ENCODE measurements at regions not wholly inside any gene's neighbourhood (a gene's known extent, or its start where the extent isn't known, plus 50 kb on each side); places are given as distances from the start of the nearest gene placed in this dataset.

DNA sequence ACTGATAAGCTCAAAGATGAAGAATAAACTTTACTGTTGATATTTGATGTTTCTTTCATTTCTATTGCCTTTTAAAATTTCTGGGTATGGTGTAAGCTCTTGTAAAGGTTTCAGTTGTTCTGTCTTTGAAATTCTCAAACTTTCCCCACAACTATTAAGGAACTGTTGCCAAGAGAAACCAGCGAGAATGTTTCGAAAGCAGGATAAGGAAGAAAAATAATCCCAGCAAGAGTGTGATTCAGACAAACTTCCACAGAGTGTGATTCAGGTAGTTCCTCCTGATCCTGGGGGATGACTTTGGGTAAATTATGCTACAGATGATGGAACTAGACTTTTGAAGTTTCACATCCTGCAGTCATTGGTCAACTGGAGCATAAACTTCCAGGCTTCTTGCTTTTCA is 632.0 kb downstream of the NSUN3 start:
- WGBS, 2 experiments = 91 to 100% methylated on average over 2 of the region's 2 CpGs
- Histone ChIP-seq H3K9me3 (ENCODE audit: control insufficient read depth, low read length) (no peaks in the 10 kb centered on the region), H3K4me1 (ENCODE audit: control insufficient read depth, insufficient read depth, low read length) (no peaks in the 10 kb centered on the region), H3K27me3 (ENCODE audit: control insufficient read depth, insufficient read depth, low read length, poor library complexity, severe bottlenecking) (no peaks in the 10 kb centered on the region), H3K36me3 (ENCODE audit: control insufficient read depth, insufficient read depth, low read length) (no peaks in the 10 kb centered on the region), H3K27ac (ENCODE audit: insufficient read depth, low read depth, low read length, poor library complexity, severe bottlenecking) (no peak overlapping the region), H3K4me3 (ENCODE audit: insufficient read depth, low read depth, low read length) (no peak overlapping the region)

DNA sequence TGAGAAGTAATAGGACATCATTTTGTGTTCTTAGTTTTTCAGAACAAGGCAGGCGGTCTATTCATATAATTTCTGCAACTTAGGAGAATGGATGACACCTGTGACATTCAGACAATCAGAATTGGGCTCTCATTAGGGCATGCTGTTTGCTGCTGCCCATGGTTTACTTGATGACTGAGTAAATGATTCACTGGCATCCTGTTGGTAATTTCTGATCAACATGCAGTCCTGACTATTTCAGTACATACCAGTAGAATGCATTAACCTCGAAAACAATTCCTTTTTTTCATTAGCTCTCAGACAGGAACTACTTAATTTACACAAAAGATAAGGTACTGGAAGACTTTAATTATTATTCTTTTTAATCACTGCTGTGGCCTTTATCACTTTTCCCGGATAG is 641.6 kb downstream of the NSUN3 start:
- H3K27me3 ChIP-seq (ENCODE audit: control insufficient read depth, insufficient read depth, low read length, poor library complexity, severe bottlenecking) = no peaks in the 10 kb centered on the region
- WGBS, 2 experiments = 94 to 95% methylated on average over 2 of the region's 3 CpGs
- no peaks in the 10 kb centered on the region for H3K9me3 ChIP-seq (ENCODE audit: control insufficient read depth, low read length)
- no peaks in the 10 kb centered on the region for H3K4me1 ChIP-seq (ENCODE audit: control insufficient read depth, insufficient read depth, low read length)
- no peak overlapping the region for H3K4me3 ChIP-seq (ENCODE audit: insufficient read depth, low read depth, low read length)
- no peaks in the 10 kb centered on the region for H3K36me3 ChIP-seq (ENCODE audit: control insufficient read depth, insufficient read depth, low read length)
- H3K27ac ChIP-seq (ENCODE audit: insufficient read depth, low read depth, low read length, poor library complexity, severe bottlenecking) = no peak overlapping the region

DNA sequence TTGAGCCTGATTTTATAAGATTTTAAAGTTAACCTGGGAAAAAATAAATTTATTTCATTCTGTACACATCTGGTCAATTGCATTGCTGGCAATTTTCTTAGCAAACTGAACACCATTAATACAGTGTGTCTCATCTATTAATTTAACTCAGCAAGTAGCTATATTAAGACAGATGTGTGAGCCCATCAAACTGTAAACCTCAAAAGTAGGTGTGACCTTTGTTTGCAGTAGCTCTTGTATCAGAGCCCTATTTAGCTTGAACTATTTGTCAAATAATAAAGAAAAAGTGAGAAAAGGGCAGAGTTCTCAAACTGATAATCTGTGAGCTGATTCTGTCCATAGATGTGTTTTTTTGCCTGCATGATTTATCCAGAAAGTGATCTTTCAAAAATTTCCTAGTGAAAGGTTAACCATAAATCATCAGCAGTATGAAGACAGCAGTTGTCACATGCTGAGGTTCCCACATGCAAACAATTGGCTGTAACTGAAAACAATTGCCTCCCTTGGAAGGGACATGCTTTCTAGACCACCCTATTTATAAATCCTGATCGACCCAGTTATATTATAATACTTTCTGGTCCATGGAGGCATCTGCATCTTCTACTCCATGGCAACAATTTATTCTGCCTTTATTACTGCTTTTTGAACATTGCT is 646.5 kb downstream of the NSUN3 start:
- 87 to 90% methylated on average over 1 of the region's 1 CpG for WGBS, 2 experiments
- H3K27me3 ChIP-seq (ENCODE audit: control insufficient read depth, insufficient read depth, low read length, poor library complexity, severe bottlenecking) = no peaks in the 10 kb centered on the region
- H3K9me3 ChIP-seq (ENCODE audit: control insufficient read depth, low read length) = no peaks in the 10 kb centered on the region
- no peak overlapping the region for H3K4me3 ChIP-seq (ENCODE audit: insufficient read depth, low read depth, low read length)
- H3K4me1 ChIP-seq (ENCODE audit: control insufficient read depth, insufficient read depth, low read length) = no peaks in the 10 kb centered on the region
- H3K36me3 ChIP-seq (ENCODE audit: control insufficient read depth, insufficient read depth, low read length) = no peaks in the 10 kb centered on the region
- no peak overlapping the region for H3K27ac ChIP-seq (ENCODE audit: insufficient read depth, low read depth, low read length, poor library complexity, severe bottlenecking)

DNA sequence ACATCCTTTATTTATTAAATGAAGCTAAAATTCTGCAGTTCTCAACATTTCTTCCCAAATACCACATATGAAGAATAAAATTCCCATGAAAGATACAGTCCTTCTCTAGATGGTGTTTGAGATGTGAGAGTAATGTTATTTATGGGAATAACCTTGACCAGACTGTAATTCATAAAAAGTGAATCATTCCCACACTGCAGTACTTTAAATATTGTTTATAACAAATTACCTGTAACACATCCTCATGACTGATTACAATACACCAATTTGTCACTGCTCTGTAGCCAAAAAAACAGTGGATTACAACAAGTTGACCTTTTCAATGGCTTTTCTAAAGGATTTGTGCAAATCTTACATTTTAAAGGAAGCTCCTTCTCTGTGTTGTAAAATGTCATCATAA is 651.3 kb downstream of the NSUN3 start:
- Histone ChIP-seq H3K27me3 (ENCODE audit: control insufficient read depth, insufficient read depth, low read length, poor library complexity, severe bottlenecking) (no peaks in the 10 kb centered on the region), H3K27ac (ENCODE audit: insufficient read depth, low read depth, low read length, poor library complexity, severe bottlenecking) (no peak overlapping the region), H3K9me3 (ENCODE audit: control insufficient read depth, low read length) (no peaks in the 10 kb centered on the region), H3K4me3 (ENCODE audit: insufficient read depth, low read depth, low read length) (no peak overlapping the region), H3K4me1 (ENCODE audit: control insufficient read depth, insufficient read depth, low read length) (no peaks in the 10 kb centered on the region), H3K36me3 (ENCODE audit: control insufficient read depth, insufficient read depth, low read length) (no peaks in the 10 kb centered on the region)

DNA sequence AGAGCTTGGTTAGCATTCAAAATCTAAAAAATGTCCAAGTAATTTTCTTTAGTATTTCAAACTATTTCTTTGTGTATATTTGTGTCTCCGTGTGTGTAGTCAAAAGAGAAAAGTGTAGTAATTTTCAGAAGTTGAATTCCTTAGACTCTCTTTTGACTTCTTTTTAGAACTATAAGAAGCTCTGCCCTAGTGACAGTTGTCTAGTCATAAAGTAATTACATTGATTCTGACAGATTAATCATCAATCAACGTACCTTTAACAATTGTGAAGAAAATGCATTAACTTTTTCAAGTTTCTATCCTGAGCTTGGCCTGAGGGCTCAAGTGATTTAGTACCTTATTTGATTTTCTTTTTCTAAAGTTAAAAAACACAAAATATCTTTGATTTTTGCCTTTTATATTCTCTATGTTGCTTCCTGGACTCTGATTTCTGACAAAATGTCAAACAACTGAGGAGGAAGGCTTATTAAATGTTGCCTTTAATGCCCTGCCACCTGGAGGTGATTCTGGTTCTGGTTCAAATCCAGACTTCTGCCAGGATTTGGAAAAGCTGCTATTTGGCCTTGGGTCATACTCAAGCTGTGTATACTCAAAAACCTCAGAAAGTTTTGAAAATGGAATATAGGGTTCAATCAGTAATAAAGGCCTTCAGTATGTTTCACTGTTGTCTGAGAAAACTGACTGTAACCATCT is 653.6 kb downstream of the NSUN3 start:
- H3K4me1 ChIP-seq (ENCODE audit: control insufficient read depth, insufficient read depth, low read length) = no peaks in the 10 kb centered on the region
- WGBS, 2 experiments = 83 to 88% methylated on average over 1 to 2 of the region's 2 CpGs
- H3K27me3 ChIP-seq (ENCODE audit: control insufficient read depth, insufficient read depth, low read length, poor library complexity, severe bottlenecking) = no peaks in the 10 kb centered on the region

DNA sequence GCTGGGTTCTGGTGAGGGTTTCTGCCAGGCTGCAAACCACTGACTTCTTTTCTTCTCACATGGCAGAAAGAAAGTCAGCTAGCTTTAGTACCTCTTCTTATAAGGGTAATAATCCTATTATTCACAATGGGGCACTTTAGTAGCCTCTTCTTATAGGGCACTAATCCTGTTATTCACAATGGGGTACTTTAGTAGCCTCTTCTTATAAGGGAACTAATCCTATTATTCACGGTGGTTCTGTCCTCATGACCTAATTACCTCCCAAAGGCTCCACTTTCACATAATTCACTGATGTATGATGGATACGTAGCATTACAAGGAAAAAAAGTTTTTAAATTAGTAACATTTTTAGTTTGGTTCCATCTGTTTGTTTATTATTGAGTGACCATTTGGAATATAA is 671.3 kb downstream of the NSUN3 start:
- Histone ChIP-seq H3K9me3 (ENCODE audit: control insufficient read depth, low read length) (no peaks in the 10 kb centered on the region), H3K27ac (ENCODE audit: insufficient read depth, low read depth, low read length, poor library complexity, severe bottlenecking) (no peak overlapping the region), H3K36me3 (ENCODE audit: control insufficient read depth, insufficient read depth, low read length) (no peaks in the 10 kb centered on the region), H3K27me3 (ENCODE audit: control insufficient read depth, insufficient read depth, low read length, poor library complexity, severe bottlenecking) (peaks cover 82% of the 10 kb centered on the region), H3K4me1 (ENCODE audit: control insufficient read depth, insufficient read depth, low read length) (no peaks in the 10 kb centered on the region), H3K4me3 (ENCODE audit: insufficient read depth, low read depth, low read length) (no peak overlapping the region)
- 0% methylated on average over 1 of the region's 2 CpGs for WGBS, 2 experiments

More for the DNA sequence above, 653.6 kb downstream of the NSUN3 start:
- H3K27ac ChIP-seq (ENCODE audit: insufficient read depth, low read depth, low read length, poor library complexity, severe bottlenecking) = no peak overlapping the region
- H3K4me3 ChIP-seq (ENCODE audit: insufficient read depth, low read depth, low read length) = no peak overlapping the region
- H3K9me3 ChIP-seq (ENCODE audit: control insufficient read depth, low read length) = no peaks in the 10 kb centered on the region
- no peaks in the 10 kb centered on the region for H3K36me3 ChIP-seq (ENCODE audit: control insufficient read depth, insufficient read depth, low read length)

DNA sequence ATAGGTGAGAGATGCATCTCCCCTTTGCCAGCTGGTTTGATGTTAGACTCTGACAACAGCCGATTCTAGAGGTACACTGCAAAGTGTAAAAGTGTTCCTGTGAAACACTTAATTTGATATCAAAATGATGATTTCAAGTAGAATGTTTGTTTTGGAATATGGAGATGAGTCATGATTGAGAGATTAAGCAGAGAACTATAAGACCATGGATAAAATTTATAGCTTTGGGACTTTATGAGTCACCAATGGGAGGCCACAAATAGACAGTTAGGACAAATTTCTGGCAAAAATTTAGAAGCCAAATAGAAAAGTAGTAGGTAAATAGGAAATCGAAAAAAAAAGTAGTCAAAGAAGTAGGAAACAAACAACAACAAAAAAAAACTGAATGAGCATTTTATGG is 672.5 kb downstream of the NSUN3 start:
- Histone ChIP-seq H3K4me3 (ENCODE audit: insufficient read depth, low read depth, low read length) (no peak overlapping the region), H3K27ac (ENCODE audit: insufficient read depth, low read depth, low read length, poor library complexity, severe bottlenecking) (no peak overlapping the region), H3K4me1 (ENCODE audit: control insufficient read depth, insufficient read depth, low read length) (no peaks in the 10 kb centered on the region), H3K9me3 (ENCODE audit: control insufficient read depth, low read length) (no peaks in the 10 kb centered on the region), H3K27me3 (ENCODE audit: control insufficient read depth, insufficient read depth, low read length, poor library complexity, severe bottlenecking) (peaks cover 81% of the 10 kb centered on the region), H3K36me3 (ENCODE audit: control insufficient read depth, insufficient read depth, low read length) (no peaks in the 10 kb centered on the region)
- WGBS, 2 experiments = 95 to 98% methylated on average over 2 of the region's 2 CpGs

DNA sequence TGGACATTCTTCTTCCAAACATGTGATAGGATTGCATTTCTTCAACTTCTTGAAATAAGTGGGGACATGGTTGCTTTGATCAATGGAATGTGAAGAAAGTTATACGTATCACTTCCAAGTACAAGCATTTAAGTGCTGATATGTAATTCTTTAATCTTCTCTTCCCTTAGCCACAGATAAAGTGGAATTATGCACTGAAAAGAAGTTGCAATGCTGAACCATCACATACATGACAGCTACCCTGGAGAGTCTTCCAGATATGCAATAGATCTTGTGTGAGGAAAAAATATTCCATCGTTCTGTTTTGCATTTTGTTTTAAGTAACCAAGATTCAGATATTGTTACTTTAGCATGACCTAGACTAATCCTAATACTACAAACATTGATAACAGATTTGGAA is 674.3 kb downstream of the NSUN3 start:
- Histone ChIP-seq H3K36me3 (ENCODE audit: control insufficient read depth, insufficient read depth, low read length) (no peaks in the 10 kb centered on the region), H3K27ac (ENCODE audit: insufficient read depth, low read depth, low read length, poor library complexity, severe bottlenecking) (no peak overlapping the region), H3K9me3 (ENCODE audit: control insufficient read depth, low read length) (no peaks in the 10 kb centered on the region), H3K27me3 (ENCODE audit: control insufficient read depth, insufficient read depth, low read length, poor library complexity, severe bottlenecking) (peaks cover 63% of the 10 kb centered on the region), H3K4me3 (ENCODE audit: insufficient read depth, low read depth, low read length) (no peak overlapping the region), H3K4me1 (ENCODE audit: control insufficient read depth, insufficient read depth, low read length) (no peaks in the 10 kb centered on the region)
- 83 to 100% methylated on average over 1 of the region's 2 CpGs for WGBS, 2 experiments

DNA sequence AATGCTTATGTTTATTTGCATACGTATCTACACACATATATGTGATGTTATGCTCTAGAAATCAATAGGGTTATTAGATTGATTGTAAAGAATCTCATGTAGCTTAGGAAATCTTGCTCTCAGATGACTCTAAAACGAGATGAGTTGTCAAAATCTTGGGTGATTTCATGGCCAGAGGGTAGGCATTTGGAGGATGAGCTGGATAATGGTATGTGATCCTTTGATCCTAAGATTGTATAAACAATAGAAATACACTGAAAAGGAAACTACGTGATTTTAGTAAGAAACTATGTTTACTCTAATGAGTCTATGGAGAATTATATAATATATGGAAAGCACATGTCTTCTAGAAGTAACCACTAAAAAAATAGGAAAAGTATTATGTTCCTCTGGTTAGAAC is 676.6 kb downstream of the NSUN3 start:
- 90 to 92% methylated on average over 1 to 3 of the region's 3 CpGs for WGBS, 2 experiments
- H3K36me3 ChIP-seq (ENCODE audit: control insufficient read depth, insufficient read depth, low read length) = no peaks in the 10 kb centered on the region
- H3K9me3 ChIP-seq (ENCODE audit: control insufficient read depth, low read length) = peaks cover 5% of the 10 kb centered on the region
- H3K4me3 ChIP-seq (ENCODE audit: insufficient read depth, low read depth, low read length) = no peak overlapping the region
- H3K27ac ChIP-seq (ENCODE audit: insufficient read depth, low read depth, low read length, poor library complexity, severe bottlenecking) = no peak overlapping the region
- H3K4me1 ChIP-seq (ENCODE audit: control insufficient read depth, insufficient read depth, low read length) = no peaks in the 10 kb centered on the region
- peaks cover 44% of the 10 kb centered on the region for H3K27me3 ChIP-seq (ENCODE audit: control insufficient read depth, insufficient read depth, low read length, poor library complexity, severe bottlenecking)

DNA sequence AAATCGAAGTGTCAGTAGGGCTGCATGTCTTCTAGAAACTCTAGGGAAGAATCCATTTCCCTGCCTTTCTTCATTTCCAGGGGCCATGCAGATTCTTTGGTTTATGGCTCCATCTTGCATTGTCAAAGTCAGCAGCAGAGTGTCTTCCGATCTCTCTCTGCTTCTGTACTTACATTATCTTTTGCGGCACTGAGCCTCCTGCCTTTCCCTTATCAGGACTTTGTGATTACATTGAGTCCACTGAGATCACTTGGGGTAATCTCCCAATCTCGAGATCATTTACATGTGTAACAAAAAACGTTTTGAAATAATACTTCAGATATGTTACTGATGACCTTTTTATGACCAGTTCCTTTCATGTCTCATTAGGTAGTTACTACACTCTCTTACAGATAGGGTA is 695.9 kb downstream of the NSUN3 start:
- Histone ChIP-seq H3K4me1 (ENCODE audit: control insufficient read depth, insufficient read depth, low read length) (no peaks in the 10 kb centered on the region), H3K27me3 (ENCODE audit: control insufficient read depth, insufficient read depth, low read length, poor library complexity, severe bottlenecking) (no peaks in the 10 kb centered on the region)
- WGBS, 2 experiments = 90 to 93% methylated on average over 4 to 5 of the region's 5 CpGs

More for the DNA sequence above, 695.9 kb downstream of the NSUN3 start:
- Histone ChIP-seq H3K27ac (ENCODE audit: insufficient read depth, low read depth, low read length, poor library complexity, severe bottlenecking) (no peak overlapping the region), H3K36me3 (ENCODE audit: control insufficient read depth, insufficient read depth, low read length) (no peaks in the 10 kb centered on the region), H3K9me3 (ENCODE audit: control insufficient read depth, low read length) (no peaks in the 10 kb centered on the region), H3K4me3 (ENCODE audit: insufficient read depth, low read depth, low read length) (no peak overlapping the region)

Data from ectodermal cell (in vitro differentiated cells).